H9 (cell line): ENCODE measurements at regions not wholly inside any gene's neighbourhood (a gene's known extent, or its start where the extent isn't known, plus 50 kb on each side); places are given as distances from the start of the nearest gene placed in this dataset.

ENCODE experiments used
- DNase-seq: peaks from one replicate; pipeline ENCODE4 v3.0.0-alpha.2; 2017
- H2AFZ ChIP-seq: one replicate; pipeline ENCODE4 v1.6.1; 2013; ENCODE audit warnings: mild to moderate bottlenecking, low read length, control low read depth, moderate library complexity
- H2AK5ac ChIP-seq: 2 replicates; pipeline ENCODE4 v1.6.1; 2013; ENCODE audit warnings: low read length, control low read depth, mixed read lengths; ENCODE audit not compliant: insufficient read length
- H2BK120ac ChIP-seq: one replicate; pipeline ENCODE4 v1.6.1; 2013; ENCODE audit warnings: low read depth, mild to moderate bottlenecking, low read length, control low read depth, inconsistent platforms; ENCODE audit not compliant: poor library complexity, severe bottlenecking
- H2BK12ac ChIP-seq: 2 replicates; pipeline ENCODE4 v1.6.1; 2013; ENCODE audit warnings: low read length, control low read depth, mixed read lengths, low read depth; ENCODE audit not compliant: insufficient read length
- H2BK15ac ChIP-seq: 2 replicates; pipeline ENCODE4 v1.6.1; 2013; ENCODE audit warnings: low read depth, low read length, control low read depth
- H2BK20ac ChIP-seq: one replicate; pipeline ENCODE4 v1.6.1; 2013; ENCODE audit warnings: low read depth, mild to moderate bottlenecking, low read length, control low read depth, inconsistent platforms; ENCODE audit not compliant: poor library complexity, severe bottlenecking
- H2BK5ac ChIP-seq: 2 replicates; pipeline ENCODE4 v1.6.1; 2013; ENCODE audit warnings: low read length, control low read depth, mixed read lengths; ENCODE audit not compliant: insufficient read length
- H3K14ac ChIP-seq: 2 replicates; pipeline ENCODE4 v1.6.1; 2013; ENCODE audit warnings: low read length, control low read depth; ENCODE audit not compliant: insufficient read depth
- H3K18ac ChIP-seq: 2 replicates; pipeline ENCODE4 v1.6.1; 2013; ENCODE audit warnings: low read depth, mild to moderate bottlenecking, mixed read lengths, low read length, control low read depth; ENCODE audit not compliant: insufficient read length
- H3K23ac ChIP-seq: 2 replicates; pipeline ENCODE4 v1.6.1; 2013; ENCODE audit warnings: low read length, control low read depth, mixed read lengths, low read depth; ENCODE audit not compliant: insufficient read length
- H3K23me2 ChIP-seq: 2 replicates; pipeline ENCODE4 v1.6.1; 2013; ENCODE audit warnings: low read depth, mild to moderate bottlenecking, mixed read lengths, low read length, control low read depth; ENCODE audit not compliant: insufficient read length, poor library complexity, severe bottlenecking
- H3K27ac ChIP-seq: 2 replicates; pipeline ENCODE4 v1.5.1; 2013; ENCODE audit warnings: low read length, control low read depth, mixed read lengths, low read depth; ENCODE audit not compliant: insufficient read length
- H3K27me3 ChIP-seq: 2 replicates; pipeline ENCODE4 v1.6.1; 2013; ENCODE audit warnings: low read length, control low read depth, inconsistent platforms; ENCODE audit not compliant: insufficient read depth
- H3K4ac ChIP-seq: 2 replicates; pipeline ENCODE4 v1.6.1; 2013; ENCODE audit warnings: low read depth, mild to moderate bottlenecking, control low read depth, inconsistent platforms, low read length, moderate library complexity
- H3K4me1 ChIP-seq: 2 replicates; pipeline ENCODE4 v1.6.1; 2013; ENCODE audit warnings: low read length, control low read depth, inconsistent platforms; ENCODE audit not compliant: insufficient read depth
- H3K4me2 ChIP-seq: 2 replicates; pipeline ENCODE4 v1.6.1; 2013; ENCODE audit warnings: low read length, control low read depth, mixed read lengths; ENCODE audit not compliant: insufficient read length, insufficient read depth
- H3K56ac ChIP-seq: 2 replicates; pipeline ENCODE4 v1.6.1; 2013; ENCODE audit warnings: low read depth, mild to moderate bottlenecking, mixed read lengths, low read length, control low read depth; ENCODE audit not compliant: insufficient read length
- H3K79me1 ChIP-seq: 2 replicates; pipeline ENCODE4 v1.6.1; 2013; ENCODE audit warnings: low read depth, mild to moderate bottlenecking, moderate library complexity, low read length, control low read depth, inconsistent platforms; ENCODE audit not compliant: insufficient read depth, poor library complexity, severe bottlenecking
- H3K79me2 ChIP-seq: 2 replicates; pipeline ENCODE4 v1.6.1; 2013; ENCODE audit warnings: low read length, control low read depth, inconsistent platforms; ENCODE audit not compliant: insufficient read depth
- H3K9ac ChIP-seq: 2 replicates; pipeline ENCODE4 v1.6.1; 2013; ENCODE audit warnings: low read length, control low read depth, mixed read lengths; ENCODE audit not compliant: insufficient read length; ENCODE audit errors: extremely low read depth
- H3K9me3 ChIP-seq: one replicate; pipeline ENCODE4 v1.6.1; 2013; ENCODE audit warnings: low read depth, low read length, inconsistent platforms; ENCODE audit not compliant: control insufficient read depth
- H3T11ph ChIP-seq: one replicate; pipeline ENCODE4 v1.6.1; 2013; ENCODE audit warnings: mild to moderate bottlenecking, low read length, control low read depth, inconsistent platforms
- H4K20me1 ChIP-seq: one replicate; pipeline ENCODE4 v1.6.1; 2013; ENCODE audit not compliant: control insufficient read depth, insufficient read length, insufficient read depth
- H4K5ac ChIP-seq: 2 replicates; pipeline ENCODE4 v1.6.1; 2013; ENCODE audit warnings: low read depth, mild to moderate bottlenecking, mixed read lengths, low read length, control low read depth; ENCODE audit not compliant: insufficient read length
- H4K8ac ChIP-seq: replicated peaks from 2 replicates; pipeline ENCODE4 v1.6.1; 2013; ENCODE audit warnings: low read length, control low read depth, mixed read lengths, low read depth; ENCODE audit not compliant: insufficient read length
- H4K91ac ChIP-seq: 2 replicates; pipeline ENCODE4 v1.6.1; 2013; ENCODE audit warnings: low read depth, mild to moderate bottlenecking, moderate library complexity, mixed read lengths, low read length, control low read depth; ENCODE audit not compliant: insufficient read length
- H3K27ac Mint-ChIP-seq, 3 experiments: 2 replicates in 2 of 3; 3 replicates in 1 of 3; pipeline ENCODE4 v1.8.0; 2020 to 2021; ENCODE audit warnings: mixed read lengths in 3 of 3, mild to moderate bottlenecking in 1 of 3, moderate library complexity in 1 of 3
- H3K27me3 Mint-ChIP-seq: 2 replicates; pipeline ENCODE4 v1.8.0; 2021; ENCODE audit warnings: low read depth, mild to moderate bottlenecking, moderate library complexity, mixed read lengths
- H3K36me3 Mint-ChIP-seq, 3 experiments: 2 replicates in 2 of 3; 3 replicates in 1 of 3; pipeline ENCODE4 v1.8.0; 2020 to 2021; ENCODE audit warnings: low read depth in 3 of 3, mixed read lengths in 3 of 3; ENCODE audit not compliant: insufficient read depth in 1 of 3
- H3K4me1 Mint-ChIP-seq, 2 experiments: 2 replicates each; pipeline ENCODE4 v1.8.0; 2020; ENCODE audit warnings: mixed read lengths in 2 of 2
- H3K4me3 Mint-ChIP-seq, 2 experiments: 2 replicates in 1 of 2; 3 replicates in 1 of 2; pipeline ENCODE4 v1.8.0; 2020 to 2021; ENCODE audit warnings: mild to moderate bottlenecking in 2 of 2, mixed read lengths in 2 of 2, moderate library complexity in 1 of 2
- H3K9me3 Mint-ChIP-seq, 2 experiments: 2 replicates in 1 of 2; 3 replicates in 1 of 2; pipeline ENCODE4 v1.8.0; 2020; ENCODE audit warnings: mild to moderate bottlenecking in 2 of 2, mixed read lengths in 2 of 2, moderate library complexity in 1 of 2
- WGBS: extraction: QIAGEN DNeasy Blood & Tissue Kit; methylation state at CpG from one replicate; pipeline ENCODE4 v1.1.7; 2013; ENCODE audit warnings: missing lambda C conversion rate, low lambda C conversion rate, mixed read lengths; ENCODE audit not compliant: insufficient read length; ENCODE audit errors: extremely low coverage; 5-methylcytosine and 5-hydroxymethylcytosine counted together
- TF ChIP-seq, protein P1 (sequence below): fragments of 200-600 bp; sonication (generic); conservative IDR thresholded peaks from 3 replicates; pipeline ENCODE4 v1.8.0; 2021; ENCODE audit warnings: antibody characterized with exemption, mild to moderate bottlenecking

GRCh38 chr2:38485734-38486133 is 108.7 kb upstream of the ATL2 start:
- H3K9me3 ChIP-seq: peaks cover 4% of the 10 kb centered on the region
- no peak overlapping the region for H2BK12ac ChIP-seq
- no CpG with 5 or more reads among the region's 3 CpGs for WGBS
- H2BK15ac ChIP-seq: no peak overlapping the region
- no peak overlapping the region for H4K8ac ChIP-seq
- Mint-ChIP-seq H3K4me3 (no peak overlapping the region), H3K36me3 (peaks cover 1 to 5% (median 2%) of the 10 kb centered on the region in 3 experiments; a peak in 6 of 7 replicates), H3K4me1 (peaks cover 4 to 9% of the 10 kb centered on the region in 2 experiments), H3K9me3 (peaks cover 2 to 7% of the 10 kb centered on the region in 2 experiments; a peak in 4 of 5 replicates), H3K27ac (no peak overlapping the region), H3K27me3 (peaks cover 2% of the 10 kb centered on the region)
- H2BK20ac ChIP-seq: no peak overlapping the region
- no peaks in the 10 kb centered on the region for H3K79me2 ChIP-seq
- no peaks in the 10 kb centered on the region for H3K27me3 ChIP-seq
- no peak overlapping the region for H3K4me2 ChIP-seq
- no peaks in the 10 kb centered on the region for H3K79me1 ChIP-seq
- no peak overlapping the region for H3K23ac ChIP-seq
- no peak overlapping the region for H3K4ac ChIP-seq
- H4K5ac ChIP-seq: no peak overlapping the region
- no peak overlapping the region for H2AFZ ChIP-seq
- no peaks in the 10 kb centered on the region for H4K20me1 ChIP-seq
- no peak overlapping the region for H3K14ac ChIP-seq
- H3T11ph ChIP-seq: no peak overlapping the region
- H3K56ac ChIP-seq: no peak overlapping the region
- H3K23me2 ChIP-seq: no peaks in the 10 kb centered on the region
- no peak for DNase-seq
- no peak overlapping the region for H3K9ac ChIP-seq
- no peak overlapping the region for H2BK5ac ChIP-seq
- no peak overlapping the region for H3K18ac ChIP-seq
- no peaks in the 10 kb centered on the region for H3K4me1 ChIP-seq
- H2BK120ac ChIP-seq: no peak overlapping the region
- TF ChIP-seq, protein P1, sequence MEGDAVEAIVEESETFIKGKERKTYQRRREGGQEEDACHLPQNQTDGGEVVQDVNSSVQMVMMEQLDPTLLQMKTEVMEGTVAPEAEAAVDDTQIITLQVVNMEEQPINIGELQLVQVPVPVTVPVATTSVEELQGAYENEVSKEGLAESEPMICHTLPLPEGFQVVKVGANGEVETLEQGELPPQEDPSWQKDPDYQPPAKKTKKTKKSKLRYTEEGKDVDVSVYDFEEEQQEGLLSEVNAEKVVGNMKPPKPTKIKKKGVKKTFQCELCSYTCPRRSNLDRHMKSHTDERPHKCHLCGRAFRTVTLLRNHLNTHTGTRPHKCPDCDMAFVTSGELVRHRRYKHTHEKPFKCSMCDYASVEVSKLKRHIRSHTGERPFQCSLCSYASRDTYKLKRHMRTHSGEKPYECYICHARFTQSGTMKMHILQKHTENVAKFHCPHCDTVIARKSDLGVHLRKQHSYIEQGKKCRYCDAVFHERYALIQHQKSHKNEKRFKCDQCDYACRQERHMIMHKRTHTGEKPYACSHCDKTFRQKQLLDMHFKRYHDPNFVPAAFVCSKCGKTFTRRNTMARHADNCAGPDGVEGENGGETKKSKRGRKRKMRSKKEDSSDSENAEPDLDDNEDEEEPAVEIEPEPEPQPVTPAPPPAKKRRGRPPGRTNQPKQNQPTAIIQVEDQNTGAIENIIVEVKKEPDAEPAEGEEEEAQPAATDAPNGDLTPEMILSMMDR: no peak
- no peak overlapping the region for H4K91ac ChIP-seq
- no peak overlapping the region for H3K27ac ChIP-seq
- H2AK5ac ChIP-seq: no peak overlapping the region
